Esophagus (tissue), 2 donors: ENCODE measurements at regions not wholly inside any gene's neighbourhood (a gene's known extent, or its start where the extent isn't known, plus 50 kb on each side); places are given as distances from the start of the nearest gene placed in this dataset.

Experiments
- H3K27ac ChIP-seq, 2 donors: one replicate each; pipeline ENCODE4 v1.5.1; 2013; ENCODE audit warnings: low read depth in 2 of 2, mild to moderate bottlenecking in 2 of 2, inconsistent platforms in 1 of 2, low read length in 1 of 2, moderate library complexity in 1 of 2
- H3K27me3 ChIP-seq, 2 donors: one replicate each; pipeline ENCODE4 v1.6.1; 2013; ENCODE audit warnings: low read length in 2 of 2, control low read depth in 1 of 2, mild to moderate bottlenecking in 1 of 2; ENCODE audit not compliant: insufficient read depth in 2 of 2, control insufficient read depth in 1 of 2
- H3K36me3 ChIP-seq, 2 donors: one replicate each; pipeline ENCODE4 v1.6.1; 2013; ENCODE audit warnings: low read length in 1 of 2; ENCODE audit not compliant: control insufficient read depth in 2 of 2, insufficient read depth in 2 of 2
- H3K4me1 ChIP-seq, 2 donors: one replicate each; pipeline ENCODE4 v1.6.1; 2013; ENCODE audit warnings: low read length in 1 of 2; ENCODE audit not compliant: control insufficient read depth in 2 of 2, insufficient read depth in 2 of 2
- H3K4me3 ChIP-seq, 2 donors: one replicate each; pipeline ENCODE4 v1.5.1; 2013; ENCODE audit warnings: low read length in 2 of 2, mild to moderate bottlenecking in 2 of 2, low read depth in 1 of 2, moderate library complexity in 1 of 2
- H3K9me3 ChIP-seq, 2 donors: one replicate each; pipeline ENCODE4 v1.6.1; 2013; ENCODE audit warnings: mild to moderate bottlenecking in 2 of 2, low read depth in 1 of 2, low read length in 1 of 2, moderate library complexity in 1 of 2; ENCODE audit not compliant: control insufficient read depth in 2 of 2, insufficient read depth in 1 of 2
- WGBS, 2 donors: extraction: QIAGEN DNeasy Blood & Tissue Kit; methylation state at CpG; one replicate each; pipeline ENCODE4 v1.1.7; 2013; 5-methylcytosine and 5-hydroxymethylcytosine counted together
- donor health status: healthy with polysubstance abuse.
- donor health status: Bipolar disorder and iron deficiency.

DNA sequence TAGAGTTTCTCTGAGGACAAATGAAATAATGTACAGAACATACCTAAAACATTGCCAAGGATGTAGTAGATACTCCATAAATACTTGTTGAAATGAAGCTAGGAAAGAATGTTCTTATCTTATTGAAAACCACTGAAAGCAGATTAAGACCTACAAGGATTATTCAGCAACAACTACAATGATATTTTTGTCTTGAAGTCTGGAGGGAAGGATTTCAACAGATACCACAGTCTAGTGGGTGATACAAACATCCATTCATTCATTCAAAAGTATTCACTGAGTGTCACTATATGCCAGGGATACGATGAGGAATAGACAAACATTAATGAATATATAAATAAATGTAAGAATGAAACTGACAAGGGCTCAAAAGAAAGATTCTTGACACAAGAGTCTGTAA lies 74.7 kb upstream of the THBS1 start:
- H3K4me1 ChIP-seq, result no peaks in the 10 kb centered on the region
- no peak overlapping the region for H3K4me3 ChIP-seq
- H3K27ac ChIP-seq, result no peak overlapping the region
- WGBS, 2 donors, result 72 to 82% methylated on average over 1 of the region's 1 CpG
- no peaks in the 10 kb centered on the region for H3K36me3 ChIP-seq
- H3K27me3 ChIP-seq, result no peaks in the 10 kb centered on the region
- no peaks in the 10 kb centered on the region for H3K9me3 ChIP-seq

GRCh38 chr15:39508536-39508935 lies 72.3 kb upstream of the THBS1 start:
- H3K27ac ChIP-seq, result no peak overlapping the region

GRCh38 chr15:39510001-39510701 lies 70.7 kb upstream of the THBS1 start:
- Histone ChIP-seq H3K9me3 (no peaks in the 10 kb centered on the region), H3K27ac (no peak overlapping the region), H3K27me3 (no peaks in the 10 kb centered on the region), H3K4me1 (peaks cover 0 to 5% of the 10 kb centered on the region in 2 donors), H3K4me3 (no peak overlapping the region), H3K36me3 (no peaks in the 10 kb centered on the region)
- 83 to 90% methylated on average over 7 of the region's 7 CpGs for WGBS, 2 donors

More at GRCh38 chr15:39508536-39508935, 72.3 kb upstream of the THBS1 start:
- no peaks in the 10 kb centered on the region for H3K27me3 ChIP-seq
- 81 to 83% methylated on average over 7 of the region's 7 CpGs for WGBS, 2 donors
- H3K4me3 ChIP-seq, result no peak overlapping the region
- peaks cover 0 to 5% of the 10 kb centered on the region in 2 donors for H3K4me1 ChIP-seq
- H3K36me3 ChIP-seq, result no peaks in the 10 kb centered on the region
- no peaks in the 10 kb centered on the region for H3K9me3 ChIP-seq

DNA sequence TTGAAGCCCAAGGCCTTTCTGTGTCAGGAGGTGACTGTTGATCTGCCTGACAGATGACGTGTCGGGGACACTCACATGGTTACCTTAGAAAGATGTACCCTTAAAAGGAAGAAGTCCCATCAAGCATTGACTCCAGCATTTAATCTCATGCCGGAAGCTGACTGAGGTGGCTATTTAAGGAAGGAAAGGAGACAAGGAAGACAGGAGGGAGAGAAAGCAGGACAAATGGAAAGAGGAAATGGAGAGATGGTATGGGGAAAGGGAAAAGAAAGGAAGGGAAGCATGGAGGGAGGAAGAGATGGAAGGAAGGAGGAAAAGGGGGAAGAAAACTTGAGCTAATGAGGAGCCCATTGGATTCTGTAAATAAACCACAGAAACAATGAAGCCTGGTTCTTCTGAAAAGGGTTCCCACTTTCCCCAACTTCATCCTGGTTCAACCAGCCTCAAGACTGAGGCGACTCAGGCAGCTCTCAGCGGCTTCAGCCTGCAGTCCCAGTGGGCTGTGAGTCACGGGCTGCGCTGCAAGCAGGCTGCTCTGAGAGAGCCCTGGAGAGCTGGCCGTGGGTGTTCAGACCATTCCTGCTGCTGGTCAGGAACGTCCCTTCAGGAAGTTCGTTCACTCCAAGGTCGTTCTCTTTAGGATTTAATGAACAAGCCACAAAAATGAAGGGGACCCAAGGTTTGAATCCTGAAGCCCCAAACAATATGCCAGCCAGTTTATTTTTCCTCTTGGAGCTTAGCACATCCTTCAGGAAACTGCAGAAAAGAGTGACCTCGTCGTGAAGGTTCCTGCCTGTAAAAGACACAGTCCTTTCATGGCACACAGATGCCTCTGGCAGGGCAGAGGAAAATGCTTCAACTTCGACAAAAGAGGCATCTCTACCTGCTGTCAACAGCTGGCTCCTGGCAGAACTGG lies 69.6 kb upstream of the THBS1 start:
- Histone ChIP-seq H3K9me3 (no peaks in the 10 kb centered on the region), H3K27ac (peak overlapping the region in 1 of 2 donors; percentile 3), H3K36me3 (no peaks in the 10 kb centered on the region), H3K4me3 (no peak overlapping the region), H3K27me3 (no peaks in the 10 kb centered on the region), H3K4me1 (peaks cover 0 to 5% of the 10 kb centered on the region in 2 donors)
- WGBS, 2 donors, result 57 to 59% methylated on average over 14 of the region's 14 CpGs

DNA sequence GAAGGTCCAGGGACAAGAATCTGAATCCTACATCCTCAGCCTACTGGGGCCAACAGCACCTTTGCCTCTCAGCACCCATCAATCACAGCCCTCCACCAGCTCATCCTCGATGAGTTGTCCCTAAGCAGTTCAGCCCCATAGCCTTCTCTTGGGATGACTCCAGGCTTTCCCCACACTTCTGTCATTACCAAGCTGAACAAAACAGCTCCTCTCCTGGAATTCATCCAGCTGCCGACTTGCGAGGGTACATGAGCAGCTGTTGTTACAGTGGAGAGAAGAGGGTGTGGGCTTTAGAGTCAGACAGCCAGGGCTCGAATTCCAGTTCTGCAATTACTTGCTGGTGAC lies 69.0 kb upstream of the THBS1 start:
- H3K27me3 ChIP-seq, result no peaks in the 10 kb centered on the region
- H3K27ac ChIP-seq, result no peak overlapping the region
- no peaks in the 10 kb centered on the region for H3K36me3 ChIP-seq
- H3K9me3 ChIP-seq, result no peaks in the 10 kb centered on the region
- WGBS, 2 donors, result 34 to 37% methylated on average over 4 of the region's 4 CpGs
- no peak overlapping the region for H3K4me3 ChIP-seq
- peaks cover 0 to 5% of the 10 kb centered on the region in 2 donors for H3K4me1 ChIP-seq

DNA sequence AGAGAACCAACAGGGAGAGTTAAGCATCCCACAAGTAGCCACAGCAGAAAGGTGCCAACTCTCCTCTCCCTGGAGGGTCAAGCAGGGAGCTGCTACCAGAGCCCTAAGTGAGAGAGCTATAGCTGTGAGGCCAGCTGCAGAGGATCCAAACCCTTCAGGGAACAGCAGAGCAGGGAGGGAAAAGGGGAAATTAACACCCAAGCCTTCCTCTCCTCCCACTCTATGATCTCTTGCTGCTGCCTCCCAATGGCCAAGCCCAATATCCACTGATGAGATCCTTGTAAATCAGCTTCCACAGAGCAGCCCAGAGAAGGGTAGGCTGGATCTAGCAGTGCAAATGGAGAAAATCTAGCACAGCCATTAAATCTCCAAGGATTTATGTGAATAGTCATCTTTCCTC lies 68.2 kb upstream of the THBS1 start:
- H3K9me3 ChIP-seq, result no peaks in the 10 kb centered on the region
- H3K4me3 ChIP-seq, result no peak overlapping the region

GRCh38 chr15:39513936-39514335 lies 66.9 kb upstream of the THBS1 start:
- no peaks in the 10 kb centered on the region for H3K36me3 ChIP-seq
- H3K27ac ChIP-seq, result no peak overlapping the region
- no peaks in the 10 kb centered on the region for H3K9me3 ChIP-seq
- WGBS, 2 donors, result 91 to 92% methylated on average over 3 of the region's 3 CpGs
- peaks cover 0 to 5% of the 10 kb centered on the region in 2 donors for H3K4me1 ChIP-seq
- H3K4me3 ChIP-seq, result no peak overlapping the region
- no peaks in the 10 kb centered on the region for H3K27me3 ChIP-seq

More for the DNA sequence above, 68.2 kb upstream of the THBS1 start:
- Histone ChIP-seq H3K27me3 (no peaks in the 10 kb centered on the region), H3K4me1 (peaks cover 0 to 5% of the 10 kb centered on the region in 2 donors), H3K27ac (no peak overlapping the region), H3K36me3 (no peaks in the 10 kb centered on the region)

- 95 to 96% methylated on average over 2 of the region's 2 CpGs for WGBS, 2 donors
- no peak overlapping the region for H3K27ac ChIP-seq
- no peaks in the 10 kb centered on the region for H3K36me3 ChIP-seq
- H3K4me3 ChIP-seq, result no peak overlapping the region
- peaks cover 0 to 5% of the 10 kb centered on the region in 2 donors for H3K4me1 ChIP-seq
- H3K27me3 ChIP-seq, result peaks cover 0 to 4% of the 10 kb centered on the region in 2 donors
- no peaks in the 10 kb centered on the region for H3K9me3 ChIP-seq
These were observed 65.9 kb upstream of the THBS1 start for GRCh38 chr15:39514933-39515332.

DNA sequence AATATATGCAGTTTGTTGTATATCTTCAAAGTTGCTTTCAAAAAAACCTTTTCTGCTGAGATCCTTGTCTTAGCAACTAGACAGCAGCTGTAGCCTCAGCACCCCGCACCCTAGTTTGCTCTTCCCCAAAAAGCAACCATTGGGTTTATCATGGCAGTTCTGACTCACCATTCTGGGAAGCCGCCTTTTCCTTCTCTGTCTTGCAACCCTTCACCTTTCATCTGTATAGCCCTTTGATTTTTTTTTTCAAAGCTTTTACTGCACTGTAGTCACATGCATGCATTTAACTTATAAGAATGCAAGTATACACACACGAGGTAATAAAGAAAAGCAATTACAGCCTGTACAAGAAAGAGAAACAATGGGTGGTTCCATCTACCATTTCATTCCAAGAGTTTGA lies 65.1 kb upstream of the THBS1 start:
- Histone ChIP-seq H3K27ac (no peak overlapping the region), H3K9me3 (no peaks in the 10 kb centered on the region), H3K27me3 (peaks cover 0 to 4% of the 10 kb centered on the region in 2 donors), H3K4me1 (peaks cover 0 to 5% of the 10 kb centered on the region in 2 donors), H3K4me3 (no peak overlapping the region), H3K36me3 (no peaks in the 10 kb centered on the region)
- WGBS, 2 donors, result 73 to 75% methylated on average over 3 of the region's 3 CpGs
